MCF 10A (cell line): ENCODE measurements at regions not wholly inside any gene's neighbourhood (a gene's known extent, or its start where the extent isn't known, plus 50 kb on each side); places are given as distances from the start of the nearest gene placed in this dataset.

Source experiments
- BruUV-seq: library from RNA; stranded (reverse); fragments of 400-500 nt; replicated peaks from 2 replicates; lab custom pipeline; 2021; lab: Mats Ljungman, UMichigan
- CTCF ChIA-PET: fragments of 300-600 bp; sonication (Branson Sonifier 250); formaldehyde crosslinking; extraction: SDS; loops from one replicate; lab custom pipeline; 2021; ENCODE audit warnings: antibody characterized with exemption, inconsistent platforms; lab: Yijun Ruan, JAX
- POLR2A ChIA-PET: fragments of 300-600, 350-650 bp; sonication (Branson Sonifier 250); formaldehyde crosslinking; extraction: SDS; loops from one replicate; lab custom pipeline; 2020; ENCODE audit warnings: antibody characterized with exemption, inconsistent platforms; lab: Yijun Ruan, JAX
- DNase-seq: peaks from one replicate; pipeline ENCODE4 v3.0.0-alpha.2; 2018; ENCODE audit not compliant: unreplicated experiment
- H3K27ac Mint-ChIP-seq: one replicate; pipeline ENCODE4 v1.8.0; 2022; ENCODE audit warnings: mild to moderate bottlenecking, low read depth, mixed read lengths; ENCODE audit not compliant: unreplicated experiment
- H3K27me3 Mint-ChIP-seq: one replicate; pipeline ENCODE4 v1.8.0; 2022; ENCODE audit warnings: mixed read lengths; ENCODE audit not compliant: insufficient read depth, unreplicated experiment
- H3K36me3 Mint-ChIP-seq: one replicate; pipeline ENCODE4 v1.8.0; 2022; ENCODE audit warnings: mild to moderate bottlenecking, moderate library complexity, mixed read lengths; ENCODE audit not compliant: insufficient read depth, unreplicated experiment
- H3K4me1 Mint-ChIP-seq: one replicate; pipeline ENCODE4 v1.8.0; 2022; ENCODE audit warnings: mixed read lengths; ENCODE audit not compliant: insufficient read depth, unreplicated experiment
- H3K4me3 Mint-ChIP-seq: one replicate; pipeline ENCODE4 v1.8.0; 2022; ENCODE audit warnings: mild to moderate bottlenecking, moderate library complexity, mixed read lengths; ENCODE audit not compliant: unreplicated experiment
- H3K9me3 Mint-ChIP-seq: one replicate; pipeline ENCODE4 v1.8.0; 2022; ENCODE audit warnings: mixed read lengths; ENCODE audit not compliant: unreplicated experiment
- intact Hi-C: fragments of 100-400 bp; cut with micrococcal nuclease; formaldehyde crosslinking; loops from 2 replicates; pipeline ENCODE4 v1.14.1; 2022
- TF ChIP-seq, protein P1 (sequence below): fragments of 200-600 bp; IDR thresholded peaks from one replicate; pipeline ENCODE4 v1.8.0; 2022; ENCODE audit warnings: antibody characterized with exemption, mild to moderate bottlenecking; ENCODE audit not compliant: unreplicated experiment

GRCh38 chr4:19496756-19497155 lies 754.9 kb upstream of the SLIT2 start:
- ChIA-PET POLR2A (no interaction called here), CTCF (interaction anchor here (0.6 kb wide), 1 partner anchor 752 kb away, joined by 4 read pairs; no protein-coding TSS in a partner anchor)
- Mint-ChIP-seq H3K27ac (no peak overlapping the region), H3K27me3 (no peaks in the 10 kb centered on the region), H3K36me3 (no peaks in the 10 kb centered on the region), H3K4me3 (no peak overlapping the region), H3K4me1 (peaks cover 6% of the 10 kb centered on the region), H3K9me3 (no peaks in the 10 kb centered on the region)
- TF ChIP-seq, protein P1, sequence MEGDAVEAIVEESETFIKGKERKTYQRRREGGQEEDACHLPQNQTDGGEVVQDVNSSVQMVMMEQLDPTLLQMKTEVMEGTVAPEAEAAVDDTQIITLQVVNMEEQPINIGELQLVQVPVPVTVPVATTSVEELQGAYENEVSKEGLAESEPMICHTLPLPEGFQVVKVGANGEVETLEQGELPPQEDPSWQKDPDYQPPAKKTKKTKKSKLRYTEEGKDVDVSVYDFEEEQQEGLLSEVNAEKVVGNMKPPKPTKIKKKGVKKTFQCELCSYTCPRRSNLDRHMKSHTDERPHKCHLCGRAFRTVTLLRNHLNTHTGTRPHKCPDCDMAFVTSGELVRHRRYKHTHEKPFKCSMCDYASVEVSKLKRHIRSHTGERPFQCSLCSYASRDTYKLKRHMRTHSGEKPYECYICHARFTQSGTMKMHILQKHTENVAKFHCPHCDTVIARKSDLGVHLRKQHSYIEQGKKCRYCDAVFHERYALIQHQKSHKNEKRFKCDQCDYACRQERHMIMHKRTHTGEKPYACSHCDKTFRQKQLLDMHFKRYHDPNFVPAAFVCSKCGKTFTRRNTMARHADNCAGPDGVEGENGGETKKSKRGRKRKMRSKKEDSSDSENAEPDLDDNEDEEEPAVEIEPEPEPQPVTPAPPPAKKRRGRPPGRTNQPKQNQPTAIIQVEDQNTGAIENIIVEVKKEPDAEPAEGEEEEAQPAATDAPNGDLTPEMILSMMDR: no peak
- no peak for DNase-seq
- intact Hi-C loops: no loop called here
- BruUV-seq: no TSS peak

- H3K27me3 Mint-ChIP-seq: no peaks in the 10 kb centered on the region
- peaks cover 6% of the 10 kb centered on the region for H3K4me1 Mint-ChIP-seq
- no peaks in the 10 kb centered on the region for H3K36me3 Mint-ChIP-seq
- intact Hi-C loops: no loop called here
- BruUV-seq: no TSS peak
- H3K4me3 Mint-ChIP-seq: no peak overlapping the region
- no peak overlapping the region for H3K27ac Mint-ChIP-seq
- POLR2A ChIA-PET: interaction anchor here (0.7 kb wide), 1 partner anchor 1190 kb away, joined by 3 read pairs; no protein-coding TSS in a partner anchor
- no peak for DNase-seq
- TF ChIP-seq, protein P1: no peak
- CTCF ChIA-PET: interaction anchor here (0.7 kb wide), 2 partner anchors 677 to 754 kb away, joined by 3 read pairs; no protein-coding TSS in a partner anchor
- no peaks in the 10 kb centered on the region for H3K9me3 Mint-ChIP-seq
These were observed 756.7 kb upstream of the SLIT2 start for GRCh38 chr4:19494961-19495360.

DNA sequence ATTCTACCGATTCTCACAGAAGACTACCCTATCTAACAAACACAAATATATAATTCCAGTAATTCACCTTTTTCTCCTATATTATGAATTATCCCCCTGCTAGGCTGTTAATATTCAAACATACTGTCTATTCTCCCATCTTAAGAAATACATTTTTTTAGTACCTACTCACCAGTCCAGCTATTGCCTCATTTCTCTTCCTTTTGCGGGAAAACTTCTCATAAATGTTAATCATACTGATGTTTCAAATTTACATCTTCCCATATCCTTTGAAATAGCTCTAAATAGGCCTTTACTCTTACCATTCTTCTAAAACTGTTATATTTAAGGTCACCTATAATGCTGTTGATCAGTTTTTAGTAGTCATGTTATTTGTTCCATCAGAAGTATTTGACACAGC lies 759.1 kb upstream of the SLIT2 start:
- POLR2A ChIA-PET: no interaction called here
- Mint-ChIP-seq H3K27ac (no peak overlapping the region), H3K9me3 (no peaks in the 10 kb centered on the region), H3K27me3 (no peaks in the 10 kb centered on the region), H3K4me3 (no peak overlapping the region), H3K36me3 (no peaks in the 10 kb centered on the region), H3K4me1 (peaks cover 6% of the 10 kb centered on the region)
- no TSS peak for BruUV-seq
- CTCF ChIA-PET: no interaction called here
- no peak for DNase-seq
- TF ChIP-seq, protein P1: no peak
- intact Hi-C loops: no loop called here

DNA sequence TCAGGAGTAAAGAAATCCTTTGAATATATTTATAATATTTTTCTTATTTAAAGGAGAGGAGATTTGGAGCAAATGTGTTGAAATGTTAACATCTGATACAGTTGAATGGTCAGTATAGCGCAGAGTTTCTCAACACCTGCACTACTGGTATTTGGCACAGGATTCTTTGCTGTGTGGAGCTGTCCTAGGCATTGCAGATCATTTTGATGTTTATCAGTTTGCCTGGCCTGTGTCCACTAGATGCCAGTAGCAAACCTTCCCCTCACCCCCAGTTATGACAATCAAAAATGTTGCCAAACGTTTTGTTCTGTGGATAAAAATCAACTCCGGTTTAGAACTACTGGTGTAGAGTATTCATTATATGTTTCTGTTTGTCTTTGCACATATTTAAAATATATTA lies 765.3 kb upstream of the SLIT2 start:
- Mint-ChIP-seq H3K4me3 (no peak overlapping the region), H3K27me3 (no peaks in the 10 kb centered on the region), H3K36me3 (no peaks in the 10 kb centered on the region), H3K4me1 (no peaks in the 10 kb centered on the region), H3K9me3 (no peaks in the 10 kb centered on the region), H3K27ac (no peak overlapping the region)
- TF ChIP-seq, protein P1: peak; percentile 25
- DNase-seq: peak; percentile 53
- intact Hi-C loops: loop anchor here (1.0 to 5.0 kb wide), 2 partner anchors 366 to 762 kb away; no protein-coding TSS in a partner anchor
- BruUV-seq: no TSS peak
- ChIA-PET POLR2A (no interaction called here), CTCF (interaction anchor here (0.5 to 1.0 kb wide), 3 partner anchors 122 to 759 kb away, joined by 3 to 5 read pairs (median 3); no protein-coding TSS in a partner anchor)
